Gastrocnemius medialis (tissue), 4 donors: ENCODE measurements at regions not wholly inside any gene's neighbourhood (a gene's known extent, or its start where the extent isn't known, plus 50 kb on each side); places are given as distances from the start of the nearest gene placed in this dataset.

Source experiments
- POLR2A ChIP-seq, 2 donors: fragments of 450-650 bp; IDR thresholded peaks; one replicate each; pipeline ENCODE4 v1.6.1; 2017; ENCODE audit warnings: antibody characterized with exemption in 2 of 2, mild to moderate bottlenecking in 2 of 2, moderate library complexity in 2 of 2
- TF ChIP-seq, protein P1 (sequence below), 5 experiments: fragments of 450-650 bp in 3 of 5; fragments of 200-600 bp in 2 of 5; sonication (generic) in 2 of 5; IDR thresholded peaks in 4 of 5; conservative IDR thresholded peaks in 1 of 5; 1 replicate in 4 of 5; 2 replicates in 1 of 5; pipeline ENCODE4 v1.5.1; 2016 to 2019; ENCODE audit warnings: antibody characterized with exemption in 5 of 5, mild to moderate bottlenecking in 3 of 5, moderate library complexity in 3 of 5

DNA sequence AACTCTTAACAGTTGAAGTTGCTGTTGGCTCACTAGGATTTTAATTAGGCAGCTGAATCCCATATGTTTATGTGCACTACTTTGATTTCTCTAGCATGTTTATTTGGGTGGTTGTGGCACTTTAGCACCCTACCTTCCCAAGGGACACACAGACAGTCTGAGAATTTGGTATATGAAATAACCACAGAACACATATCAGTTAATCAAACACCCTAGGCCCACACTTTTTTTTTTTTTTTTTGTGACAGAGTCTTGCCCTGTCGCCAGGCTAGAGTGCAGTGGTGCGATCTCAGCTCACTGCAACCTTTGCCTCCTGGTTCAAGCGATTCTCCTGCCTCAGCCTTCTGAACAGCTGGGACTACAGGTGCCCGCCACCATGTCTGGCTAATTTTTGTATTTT, 130.5 kb downstream of the DCK start:
- TF ChIP-seq POLR2A (IDR thresholded peaks at IDR 0.05), result no peak
- TF ChIP-seq, protein P1, sequence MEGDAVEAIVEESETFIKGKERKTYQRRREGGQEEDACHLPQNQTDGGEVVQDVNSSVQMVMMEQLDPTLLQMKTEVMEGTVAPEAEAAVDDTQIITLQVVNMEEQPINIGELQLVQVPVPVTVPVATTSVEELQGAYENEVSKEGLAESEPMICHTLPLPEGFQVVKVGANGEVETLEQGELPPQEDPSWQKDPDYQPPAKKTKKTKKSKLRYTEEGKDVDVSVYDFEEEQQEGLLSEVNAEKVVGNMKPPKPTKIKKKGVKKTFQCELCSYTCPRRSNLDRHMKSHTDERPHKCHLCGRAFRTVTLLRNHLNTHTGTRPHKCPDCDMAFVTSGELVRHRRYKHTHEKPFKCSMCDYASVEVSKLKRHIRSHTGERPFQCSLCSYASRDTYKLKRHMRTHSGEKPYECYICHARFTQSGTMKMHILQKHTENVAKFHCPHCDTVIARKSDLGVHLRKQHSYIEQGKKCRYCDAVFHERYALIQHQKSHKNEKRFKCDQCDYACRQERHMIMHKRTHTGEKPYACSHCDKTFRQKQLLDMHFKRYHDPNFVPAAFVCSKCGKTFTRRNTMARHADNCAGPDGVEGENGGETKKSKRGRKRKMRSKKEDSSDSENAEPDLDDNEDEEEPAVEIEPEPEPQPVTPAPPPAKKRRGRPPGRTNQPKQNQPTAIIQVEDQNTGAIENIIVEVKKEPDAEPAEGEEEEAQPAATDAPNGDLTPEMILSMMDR (IDR thresholded peaks at IDR 0.05 in 4 of 5, conservative IDR thresholded peaks at IDR 0.05 in 1 of 5), result no peak
